Lower leg skin (tissue), 3 donors: ENCODE measurements at regions not wholly inside any gene's neighbourhood (a gene's known extent, or its start where the extent isn't known, plus 50 kb on each side); places are given as distances from the start of the nearest gene placed in this dataset.

Experiments
- CTCF ChIP-seq, 3 donors: fragments of 450-650 bp; IDR thresholded peaks; one replicate each; pipeline ENCODE4 v1.5.1; 2016; ENCODE audit warnings: antibody characterized with exemption in 3 of 3, mild to moderate bottlenecking in 3 of 3, moderate library complexity in 2 of 3
- POLR2A ChIP-seq, 2 donors: fragments of 450-650 bp; IDR thresholded peaks; one replicate each; pipeline ENCODE4 v1.6.1; 2016 to 2017; ENCODE audit warnings: antibody characterized with exemption in 2 of 2, mild to moderate bottlenecking in 1 of 2, moderate library complexity in 1 of 2

DNA sequence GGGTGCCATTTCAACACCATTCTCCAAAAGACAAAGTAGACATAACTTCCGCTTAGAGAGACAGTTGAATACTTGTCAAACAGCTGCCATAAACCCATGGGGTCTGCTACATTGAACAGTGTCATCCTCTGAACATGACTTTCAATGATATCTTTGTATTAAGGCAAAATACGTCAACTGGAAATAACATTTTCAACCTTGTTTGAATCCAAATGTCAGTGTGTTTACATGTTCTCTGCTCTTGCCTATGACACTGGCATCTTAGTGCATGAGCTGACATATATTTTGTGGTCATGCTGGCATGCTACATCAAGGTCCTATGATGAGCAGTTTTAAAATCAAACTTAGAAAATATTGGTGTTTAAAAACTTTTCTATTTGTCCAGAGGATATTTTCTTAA, 1548.1 kb upstream of the LRRTM1 start:
- no peak for TF ChIP-seq CTCF (IDR thresholded peaks at IDR 0.05)
- no peak for TF ChIP-seq POLR2A (IDR thresholded peaks at IDR 0.05)
